HCT116 (cell line): ENCODE measurements at regions not wholly inside any gene's neighbourhood (a gene's known extent, or its start where the extent isn't known, plus 50 kb on each side); places are given as distances from the start of the nearest gene placed in this dataset.

ENCODE experiments used
- ATAC-seq: fragments of 200-7000 bp; cut with Tn5 transposase; 2 replicates; pipeline ENCODE4 v1.9.1; 2020; ENCODE audit warnings: mild to moderate bottlenecking, moderate library complexity
- BruUV-seq: library from RNA; stranded (reverse); fragments of 400-500 nt; replicated peaks from 2 replicates; lab custom pipeline; 2021; lab: Mats Ljungman, UMichigan
- CTCF ChIA-PET: fragments of 300-600 bp; sonication (Branson Sonifier 250); formaldehyde crosslinking; loops from one replicate; lab custom pipeline; 2021; ENCODE audit warnings: antibody characterized with exemption; lab: Charles Lee
- POLR2A ChIA-PET: fragments of 300-600, 350-600 bp; sonication (Branson Sonifier 250); formaldehyde crosslinking; loops from one replicate; lab custom pipeline; 2021; ENCODE audit warnings: antibody characterized with exemption; lab: Charles Lee
- RAD21 ChIA-PET, 2 experiments: fragments of 300-600 bp; sonication (Branson Sonifier 250); formaldehyde crosslinking; loops; one replicate each; lab custom pipeline; 2023; ENCODE audit warnings: low total read pairs in 2 of 2; ENCODE audit not compliant: uncharacterized antibody in 2 of 2, unreplicated experiment in 2 of 2, low non-redundant PET in 1 of 2; lab: Charles Lee
- DNase-seq: peaks from one replicate; pipeline ENCODE4 v3.0.0-alpha.2; 2010; ENCODE audit warnings: low read depth, low spot score
- H2AFZ ChIP-seq: fragments of 200-600 bp; shearing (Covaris generic), sonication (generic); 2 replicates; pipeline ENCODE4 v1.6.1; 2017; ENCODE audit warnings: low read depth, mixed run types, mixed read lengths, antibody characterized with exemption, low read length; ENCODE audit not compliant: poor library complexity, severe bottlenecking
- H3K27ac ChIP-seq: 2 replicates; pipeline ENCODE4 v1.5.1; 2012; ENCODE audit warnings: low read depth, low read length
- H3K27me3 ChIP-seq: fragments of 200-600 bp; sonication (generic); 2 replicates; pipeline ENCODE4 v1.6.1; 2016; ENCODE audit warnings: mixed run types, low read length, mixed read lengths; ENCODE audit not compliant: insufficient read depth
- H3K36me3 ChIP-seq, 2 experiments: fragments of 200-500 bp in 1 of 2; fragments of 200-600 bp in 1 of 2; sonication (Bioruptor generic) in 1 of 2; sonication (generic) in 1 of 2; 2 replicates each; pipeline versions ENCODE4 v1.5.1 to v1.6.1; 2014 to 2016; ENCODE audit warnings: low read length in 2 of 2, inconsistent platforms in 1 of 2, mixed read lengths in 1 of 2, mixed run types in 1 of 2; ENCODE audit not compliant: insufficient read depth in 2 of 2, control insufficient read depth in 1 of 2
- H3K4me1 ChIP-seq, 2 experiments: fragments of 200-600 bp in 1 of 2; sonication (generic) in 1 of 2; 2 replicates each; pipeline versions ENCODE4 v1.5.1 to v1.6.1; 2012 to 2017; ENCODE audit warnings: low read length in 2 of 2, inconsistent platforms in 1 of 2, mild to moderate bottlenecking in 1 of 2, mixed read lengths in 1 of 2, mixed run types in 1 of 2, moderate library complexity in 1 of 2; ENCODE audit not compliant: insufficient read depth in 2 of 2, control insufficient read depth in 1 of 2
- H3K4me2 ChIP-seq: fragments of 200-600 bp; sonication (generic); 2 replicates; pipeline ENCODE4 v1.6.1; 2017; ENCODE audit warnings: mixed run types, low read length, mixed read lengths
- H3K4me3 ChIP-seq, 2 experiments: fragments of 200-600 bp in 1 of 2; sonication (generic) in 1 of 2; replicated peaks in 1 of 2; 2 replicates each; pipeline ENCODE4 v1.5.1; 2011 to 2016; ENCODE audit warnings: low read length in 2 of 2, control low read depth in 1 of 2, low read depth in 1 of 2, mild to moderate bottlenecking in 1 of 2, mixed read lengths in 1 of 2, mixed run types in 1 of 2
- H3K79me2 ChIP-seq: fragments of 200-600 bp; sonication (generic); 2 replicates; pipeline ENCODE4 v1.6.1; 2017; ENCODE audit warnings: mild to moderate bottlenecking, mixed run types, low read length, moderate library complexity, mixed read lengths; ENCODE audit not compliant: insufficient read depth
- H3K9ac ChIP-seq: fragments of 200-600 bp; sonication (generic); 2 replicates; pipeline ENCODE4 v1.6.1; 2016; ENCODE audit warnings: low read length, mixed read lengths
- H3K9me2 ChIP-seq: fragments of 200-600 bp; sonication (generic), shearing (Covaris generic); 2 replicates; pipeline ENCODE4 v1.6.1; 2017; ENCODE audit warnings: mixed run types, mild to moderate bottlenecking, moderate library complexity; ENCODE audit not compliant: insufficient read depth
- H3K9me3 ChIP-seq, 2 experiments: fragments of 200-500 bp in 1 of 2; fragments of 200-600 bp in 1 of 2; sonication (Bioruptor generic) in 1 of 2; sonication (generic) in 1 of 2; 2 replicates each; pipeline ENCODE4 v1.6.1; 2014 to 2017; ENCODE audit warnings: low read length in 2 of 2, mixed read lengths in 2 of 2, inconsistent platforms in 1 of 2, low read depth in 1 of 2, mild to moderate bottlenecking in 1 of 2, mixed run types in 1 of 2, moderate library complexity in 1 of 2; ENCODE audit not compliant: control insufficient read depth in 1 of 2, insufficient read depth in 1 of 2
- H4K20me1 ChIP-seq: fragments of 200-600 bp; sonication (generic), shearing (Covaris generic); 2 replicates; pipeline ENCODE4 v1.6.1; 2017; ENCODE audit warnings: mixed run types, mild to moderate bottlenecking, moderate library complexity; ENCODE audit not compliant: insufficient read depth
- ATF3 ChIP-seq: IDR thresholded peaks from 2 replicates; pipeline ENCODE4 v1.6.1; 2012
- CBX3 ChIP-seq: IDR thresholded peaks from 2 replicates; pipeline ENCODE4 v1.6.1; 2012; ENCODE audit warnings: low read depth
- CTCF ChIP-seq, 3 experiments: fragments of 200-600 bp in 1 of 3; sonication (generic) in 1 of 3; IDR thresholded peaks in 2 of 3; conservative IDR thresholded peaks in 1 of 3; 2 replicates each; pipeline ENCODE4 v1.5.1; 2012 to 2017; ENCODE audit warnings: low read depth in 2 of 3, low read length in 2 of 3, antibody characterized with exemption in 1 of 3, borderline replicate concordance in 1 of 3, control low read depth in 1 of 3, mild to moderate bottlenecking in 1 of 3, mixed read lengths in 1 of 3, mixed run types in 1 of 3, moderate library complexity in 1 of 3; ENCODE audit not compliant: insufficient read depth in 1 of 3
- ELF1 ChIP-seq: IDR thresholded peaks from 2 replicates; pipeline ENCODE4 v1.6.1; 2012; ENCODE audit warnings: low read depth, borderline replicate concordance
- EZH2 ChIP-seq: fragments of 200-600 bp; sonication (generic); IDR thresholded peaks from 2 replicates; pipeline ENCODE4 v1.6.1; 2017; ENCODE audit warnings: antibody characterized with exemption, mixed run types
- EZH2phosphoT487 ChIP-seq: fragments of 200-600 bp; IDR thresholded peaks from 2 replicates; pipeline ENCODE4 v1.6.1; 2018; ENCODE audit warnings: antibody characterized with exemption, borderline replicate concordance
- FOSL1 ChIP-seq: IDR thresholded peaks from 2 replicates; pipeline ENCODE4 v1.6.1; 2012; ENCODE audit warnings: low read depth
- JUND ChIP-seq: IDR thresholded peaks from 2 replicates; pipeline ENCODE4 v1.6.1; 2012
- MAX ChIP-seq: IDR thresholded peaks from 2 replicates; pipeline ENCODE4 v1.6.1; 2012
- POLR2A ChIP-seq: IDR thresholded peaks from 2 replicates; pipeline ENCODE4 v1.7.0; 2011; ENCODE audit warnings: borderline replicate concordance; ENCODE audit not compliant: insufficient read depth, insufficient read length; ENCODE audit errors: extremely low read depth
- RAD21 ChIP-seq: IDR thresholded peaks from 2 replicates; pipeline ENCODE4 v1.6.1; 2012; ENCODE audit warnings: low read depth, mild to moderate bottlenecking
- SP1 ChIP-seq: IDR thresholded peaks from 2 replicates; pipeline ENCODE4 v1.6.1; 2012; ENCODE audit warnings: low read depth
- YY1 ChIP-seq: IDR thresholded peaks from 2 replicates; pipeline ENCODE4 v1.6.1; 2011; ENCODE audit warnings: low read length, low read depth, moderate library complexity, mild to moderate bottlenecking; ENCODE audit not compliant: insufficient replicate concordance; ENCODE audit errors: extremely low read depth
- ZBTB33 ChIP-seq: IDR thresholded peaks from 2 replicates; pipeline ENCODE4 v1.6.1; 2011; ENCODE audit warnings: mild to moderate bottlenecking, low read length, moderate library complexity; ENCODE audit not compliant: insufficient replicate concordance; ENCODE audit errors: extremely low read depth
- ZFX ChIP-seq: fragments of 450-650 bp; IDR thresholded peaks from 2 replicates; pipeline ENCODE4 v1.6.1; 2017
- intact Hi-C: fragments of 100-400 bp; cut with micrococcal nuclease; formaldehyde crosslinking; loops from 2 replicates; pipeline ENCODE4 v1.10.0; 2022

- no peak for TF ChIP-seq POLR2A
- no peak for TF ChIP-seq ELF1
- no peak for TF ChIP-seq YY1
- TF ChIP-seq ATF3, result no peak
- TF ChIP-seq RAD21, result no peak
- TF ChIP-seq CTCF (IDR thresholded peaks at IDR 0.05 in 2 of 3, conservative IDR thresholded peaks at IDR 0.05 in 1 of 3; ENCODE audit: borderline replicate concordance in 1 of 3, insufficient read depth in 1 of 3, low read depth in 2 of 3, low read length in 2 of 3), result no peak
- TF ChIP-seq JUND, result no peak
- TF ChIP-seq MAX, result no peak
Observed at GRCh38 chr5:110838961-110839360, 100.2 kb downstream of the SLC25A46 start (continued).

- DNase-seq (no peak), ATAC-seq (no peak)
- Histone ChIP-seq H3K4me1 (no peaks in the 10 kb centered on the region), H3K27ac (no peak overlapping the region), H3K4me3 (no peak overlapping the region), H3K9me2 (no peaks in the 10 kb centered on the region), H3K9me3 (no peaks in the 10 kb centered on the region), H3K4me2 (no peak overlapping the region), H3K27me3 (no peaks in the 10 kb centered on the region), H3K36me3 (no peaks in the 10 kb centered on the region), H3K9ac (no peak overlapping the region), H3K79me2 (no peaks in the 10 kb centered on the region), H4K20me1 (no peaks in the 10 kb centered on the region), H2AFZ (no peak overlapping the region)
- no TSS peak for BruUV-seq
- intact Hi-C loops, result no loop called here
- ChIA-PET RAD21 (no interaction called here), CTCF (no interaction called here), POLR2A (no interaction called here)
- TF ChIP-seq YY1 (no peak), FOSL1 (no peak), CTCF (IDR thresholded peaks at IDR 0.05 in 2 of 3, conservative IDR thresholded peaks at IDR 0.05 in 1 of 3; ENCODE audit: borderline replicate concordance in 1 of 3, insufficient read depth in 1 of 3, low read depth in 2 of 3, low read length in 2 of 3) (no peak), CBX3 (no peak), EZH2 (no peak), MAX (no peak), POLR2A (no peak), JUND (no peak), EZH2phosphoT487 (no peak), ZBTB33 (no peak), ATF3 (no peak), RAD21 (no peak), ZFX (no peak), SP1 (no peak)
Observed at GRCh38 chr5:110840347-110840960, 101.6 kb downstream of the SLC25A46 start.
